DND-41 (cell line): ENCODE measurements at regions not wholly inside any gene's neighbourhood (a gene's known extent, or its start where the extent isn't known, plus 50 kb on each side); places are given as distances from the start of the nearest gene placed in this dataset.

ENCODE experiments used
- CTCF ChIP-seq: IDR thresholded peaks from 2 replicates; pipeline ENCODE4 v1.5.1; 2012; ENCODE audit warnings: borderline replicate concordance, low read length, moderate library complexity, mild to moderate bottlenecking; ENCODE audit not compliant: poor library complexity, severe bottlenecking; ENCODE audit errors: extremely low read depth
- EZH2 ChIP-seq: IDR thresholded peaks from 3 replicates; pipeline ENCODE4 v1.6.1; 2012; ENCODE audit warnings: borderline replicate concordance, low read depth, mild to moderate bottlenecking, moderate library complexity, low read length, inconsistent platforms; ENCODE audit not compliant: severe bottlenecking

- TF ChIP-seq CTCF, result no peak
- TF ChIP-seq EZH2, result no peak
Measured at GRCh38 chr2:205882806-205883425, 200.6 kb downstream of the NRP2 start.
